B cell (primary cell): ENCODE measurements at regions not wholly inside any gene's neighbourhood (a gene's known extent, or its start where the extent isn't known, plus 50 kb on each side); places are given as distances from the start of the nearest gene placed in this dataset.

Source experiments
- ATAC-seq: fragments of 200-7000 bp; cut with Tn5 transposase; one replicate; pipeline ENCODE4 v1.10.0; 2021; ENCODE audit warnings: low read depth, mild to moderate bottlenecking, moderate number of reproducible peaks, moderate library complexity
- CTCF ChIA-PET: fragments of 350-600 bp; sonication (Branson Sonifier 250); formaldehyde crosslinking; loops from one replicate; lab custom pipeline; 2021; ENCODE audit warnings: antibody characterized with exemption, inconsistent platforms; lab: Charles Lee
- POLR2A ChIA-PET: fragments of 350-600 bp; sonication (Branson Sonifier 250); formaldehyde crosslinking; loops from one replicate; lab custom pipeline; 2021; ENCODE audit warnings: antibody characterized with exemption; lab: Charles Lee
- DNase-seq: peaks from one replicate; pipeline ENCODE4 v3.0.0; 2013
- H2AFZ ChIP-seq: 2 replicates; pipeline ENCODE4 v1.6.1; 2012; ENCODE audit warnings: mild to moderate bottlenecking, low read depth, low read length; ENCODE audit not compliant: insufficient read depth, poor library complexity, severe bottlenecking
- H3K27ac ChIP-seq, 2 donors: 1 replicate in 1 of 2; 2 replicates in 1 of 2; pipeline ENCODE4 v1.5.1; 2012 to 2013; ENCODE audit warnings: low read length in 2 of 2, mild to moderate bottlenecking in 2 of 2, moderate library complexity in 1 of 2
- H3K27me3 ChIP-seq, 4 experiments: fragments of 200-600 bp in 1 of 4; sonication (generic) in 1 of 4; replicated peaks in 1 of 4; 1 replicate in 2 of 4; 2 replicates in 2 of 4; pipeline versions ENCODE4 v1.6.1 to v1.7.0; 2013 to 2016; ENCODE audit warnings: low read length in 3 of 4, mild to moderate bottlenecking in 2 of 4, mixed read lengths in 1 of 4, moderate library complexity in 1 of 4; ENCODE audit not compliant: insufficient read depth in 4 of 4, control insufficient read depth in 3 of 4; ENCODE audit errors: control extremely low read depth in 1 of 4
- H3K36me3 ChIP-seq, 2 experiments: replicated peaks in 1 of 2; 1 replicate in 1 of 2; 2 replicates in 1 of 2; pipeline versions ENCODE4 v1.6.1 to v1.7.1; 2013; ENCODE audit warnings: low read length in 1 of 2; ENCODE audit not compliant: insufficient read depth in 2 of 2, control insufficient read depth in 1 of 2; ENCODE audit errors: control extremely low read depth in 1 of 2, extremely low read depth in 1 of 2
- H3K4me1 ChIP-seq, 2 donors: fragments of 200-600 bp in 1 of 2; sonication (generic) in 1 of 2; 1 replicate in 1 of 2; 2 replicates in 1 of 2; pipeline versions ENCODE4 v1.5.1 to v1.6.1; 2013 to 2017; ENCODE audit warnings: low read length in 2 of 2; ENCODE audit not compliant: control insufficient read depth in 2 of 2, insufficient read depth in 2 of 2
- H3K4me2 ChIP-seq: replicated peaks from 2 replicates; pipeline ENCODE3; 2012; ENCODE audit warnings: mild to moderate bottlenecking, low read depth, low read length; ENCODE audit not compliant: poor library complexity, severe bottlenecking
- H3K4me3 ChIP-seq, 5 experiments: fragments of 200-600 bp in 1 of 5; sonication (generic) in 1 of 5; 1 replicate in 3 of 5; 2 replicates in 2 of 5; pipeline versions ENCODE4 v1.5.1 to v1.7.0; 2011 to 2016; ENCODE audit warnings: low read length in 4 of 5, mild to moderate bottlenecking in 4 of 5, low read depth in 2 of 5, control low read depth in 1 of 5, moderate library complexity in 1 of 5; ENCODE audit not compliant: insufficient read depth in 1 of 5; ENCODE audit errors: control extremely low read depth in 1 of 5, extremely low read depth in 1 of 5
- H3K79me2 ChIP-seq: fragments of 200-600 bp; sonication (generic); one replicate; pipeline ENCODE4 v1.6.0; 2016; ENCODE audit warnings: low read length; ENCODE audit not compliant: control insufficient read depth, insufficient read depth
- H3K9ac ChIP-seq: fragments of 200-600 bp; sonication (generic); 2 replicates; pipeline ENCODE4 v1.6.1; 2017; ENCODE audit warnings: mild to moderate bottlenecking, low read length, moderate library complexity
- H3K9me3 ChIP-seq, 3 donors: one replicate each; pipeline versions ENCODE4 v1.6.1 to v1.7.1; 2013; ENCODE audit warnings: low read length in 2 of 3; ENCODE audit not compliant: control insufficient read depth in 2 of 3, insufficient read depth in 1 of 3; ENCODE audit errors: control extremely low read depth in 1 of 3
- H4K20me1 ChIP-seq: 2 replicates; pipeline ENCODE4 v1.6.0; 2012; ENCODE audit warnings: mild to moderate bottlenecking, low read length; ENCODE audit not compliant: insufficient read depth, control insufficient read depth, poor library complexity, severe bottlenecking
- H3K27ac Mint-ChIP-seq: one replicate; pipeline ENCODE4 v1.8.0; 2021; ENCODE audit warnings: mixed read lengths
- H3K27me3 Mint-ChIP-seq: one replicate; pipeline ENCODE4 v1.8.0; 2021; ENCODE audit warnings: mixed read lengths
- H3K4me1 Mint-ChIP-seq: one replicate; pipeline ENCODE4 v1.8.0; 2021; ENCODE audit warnings: mixed read lengths
- H3K4me3 Mint-ChIP-seq: one replicate; pipeline ENCODE4 v1.8.0; 2021; ENCODE audit warnings: mixed read lengths
- H3K9me3 Mint-ChIP-seq: one replicate; pipeline ENCODE4 v1.8.0; 2022; ENCODE audit warnings: mixed read lengths; ENCODE audit not compliant: insufficient read depth
- EZH2 ChIP-seq: IDR thresholded peaks from 2 replicates; pipeline ENCODE4 v1.6.1; 2012; ENCODE audit warnings: borderline replicate concordance, low read depth, mild to moderate bottlenecking, moderate library complexity, low read length; ENCODE audit not compliant: insufficient read depth, poor library complexity, severe bottlenecking
- WGBS: methylation state at CpG from one replicate; pipeline ENCODE4 v1.1.5; 2013; ENCODE audit warnings: missing lambda C conversion rate; ENCODE audit not compliant: insufficient coverage; 5-methylcytosine and 5-hydroxymethylcytosine counted together
- intact Hi-C: fragments of 100-400 bp; cut with micrococcal nuclease; formaldehyde crosslinking; loops from one replicate; pipeline ENCODE4 v1.10.0; 2022
- TF ChIP-seq, protein P1 (sequence below): fragments of 200-600 bp; IDR thresholded peaks from one replicate; pipeline ENCODE4 v1.8.0; 2022; ENCODE audit warnings: antibody characterized with exemption, mild to moderate bottlenecking

GRCh38 chr2:42881732-42882131 lies 89.3 kb upstream of the HAAO start:
- H2AFZ ChIP-seq = no peak overlapping the region
- Mint-ChIP-seq H3K4me1 (peaks cover 3% of the 10 kb centered on the region), H3K27me3 (no peaks in the 10 kb centered on the region), H3K27ac (no peak overlapping the region), H3K9me3 (no peaks in the 10 kb centered on the region), H3K4me3 (no peak overlapping the region)
- H3K9me3 ChIP-seq = no peaks in the 10 kb centered on the region
- H3K4me1 ChIP-seq = no peaks in the 10 kb centered on the region
- H3K4me3 ChIP-seq = no peak overlapping the region
- ATAC-seq = no peak
- no peaks in the 10 kb centered on the region for H3K79me2 ChIP-seq
- no peak overlapping the region for H3K27ac ChIP-seq
- no peak overlapping the region for H3K9ac ChIP-seq
- POLR2A ChIA-PET = no interaction called here
- DNase-seq = no peak
- 83% methylated on average over 1 of the region's 1 CpG for WGBS
- no peak for TF ChIP-seq EZH2
- TF ChIP-seq, protein P1, sequence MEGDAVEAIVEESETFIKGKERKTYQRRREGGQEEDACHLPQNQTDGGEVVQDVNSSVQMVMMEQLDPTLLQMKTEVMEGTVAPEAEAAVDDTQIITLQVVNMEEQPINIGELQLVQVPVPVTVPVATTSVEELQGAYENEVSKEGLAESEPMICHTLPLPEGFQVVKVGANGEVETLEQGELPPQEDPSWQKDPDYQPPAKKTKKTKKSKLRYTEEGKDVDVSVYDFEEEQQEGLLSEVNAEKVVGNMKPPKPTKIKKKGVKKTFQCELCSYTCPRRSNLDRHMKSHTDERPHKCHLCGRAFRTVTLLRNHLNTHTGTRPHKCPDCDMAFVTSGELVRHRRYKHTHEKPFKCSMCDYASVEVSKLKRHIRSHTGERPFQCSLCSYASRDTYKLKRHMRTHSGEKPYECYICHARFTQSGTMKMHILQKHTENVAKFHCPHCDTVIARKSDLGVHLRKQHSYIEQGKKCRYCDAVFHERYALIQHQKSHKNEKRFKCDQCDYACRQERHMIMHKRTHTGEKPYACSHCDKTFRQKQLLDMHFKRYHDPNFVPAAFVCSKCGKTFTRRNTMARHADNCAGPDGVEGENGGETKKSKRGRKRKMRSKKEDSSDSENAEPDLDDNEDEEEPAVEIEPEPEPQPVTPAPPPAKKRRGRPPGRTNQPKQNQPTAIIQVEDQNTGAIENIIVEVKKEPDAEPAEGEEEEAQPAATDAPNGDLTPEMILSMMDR = no peak
- H3K27me3 ChIP-seq = no peaks in the 10 kb centered on the region
- H3K36me3 ChIP-seq = no peaks in the 10 kb centered on the region
- intact Hi-C loops = no loop called here
- CTCF ChIA-PET = interaction anchor here (0.9 kb wide), 1 partner anchor 66 kb away, joined by 3 read pairs; no protein-coding TSS in a partner anchor
- H4K20me1 ChIP-seq = no peaks in the 10 kb centered on the region
- H3K4me2 ChIP-seq = no peak overlapping the region

DNA sequence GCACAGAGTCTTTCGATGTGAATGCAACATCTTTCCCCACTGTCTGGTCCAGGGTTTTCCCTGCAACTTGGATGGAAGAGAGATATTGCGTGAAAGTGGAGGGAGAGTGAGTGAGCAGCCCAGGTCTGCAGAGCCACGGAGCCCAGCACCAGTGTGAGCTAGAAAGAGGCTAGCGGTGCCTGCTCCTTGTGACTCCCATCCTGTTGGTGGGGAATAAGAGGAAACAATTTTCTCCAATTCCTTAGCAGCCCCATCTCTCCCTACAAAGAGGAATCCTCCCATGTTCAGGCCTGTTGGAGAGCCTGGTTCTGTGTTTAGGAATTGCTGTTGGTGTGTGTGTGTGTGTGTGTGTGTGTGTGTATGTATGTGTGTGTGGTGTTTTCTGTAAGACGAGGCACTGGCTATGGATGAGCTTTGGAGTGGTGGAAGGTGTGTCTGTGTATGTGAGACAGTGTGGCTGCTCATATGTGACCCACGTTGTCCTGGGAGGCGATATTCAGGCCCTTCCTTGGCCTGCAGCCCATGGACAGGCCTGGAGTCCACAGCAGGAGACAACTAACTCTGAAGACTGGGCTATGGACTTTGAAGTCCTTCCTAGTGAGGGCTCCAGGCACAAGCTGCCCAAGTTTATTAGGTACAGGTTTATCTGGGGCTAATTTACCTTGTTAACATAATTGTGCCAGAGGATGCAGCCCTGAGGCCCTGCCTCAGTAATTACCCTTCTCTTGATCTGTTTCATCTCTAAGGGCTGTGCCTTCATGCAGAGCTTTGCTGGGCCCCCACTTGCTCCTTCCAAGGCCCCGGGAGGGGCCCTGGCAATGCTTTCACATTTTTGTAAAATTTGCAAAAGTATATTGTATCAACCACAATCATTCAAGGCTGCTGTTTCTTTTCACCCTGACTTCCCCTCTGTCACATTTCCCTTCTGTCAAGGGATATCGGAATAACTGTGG lies 88.6 kb upstream of the HAAO start:
- Histone ChIP-seq H3K36me3 (no peaks in the 10 kb centered on the region), H3K9ac (no peak overlapping the region), H3K4me3 (no peak overlapping the region), H3K9me3 (no peaks in the 10 kb centered on the region), H3K4me1 (no peaks in the 10 kb centered on the region), H3K27ac (no peak overlapping the region), H2AFZ (no peak overlapping the region), H3K79me2 (no peaks in the 10 kb centered on the region), H3K27me3 (no peaks in the 10 kb centered on the region), H3K4me2 (no peak overlapping the region), H4K20me1 (no peaks in the 10 kb centered on the region)
- CTCF ChIA-PET = no interaction called here
- no peak overlapping the region for H3K4me3 Mint-ChIP-seq
- H3K27ac Mint-ChIP-seq = no peak overlapping the region
- intact Hi-C loops = no loop called here
- DNase-seq (no peak), ATAC-seq (no peak)
- H3K4me1 Mint-ChIP-seq = peaks cover 3% of the 10 kb centered on the region
- TF ChIP-seq, protein P1 = no peak
- TF ChIP-seq EZH2 = no peak
- no peaks in the 10 kb centered on the region for H3K9me3 Mint-ChIP-seq
- POLR2A ChIA-PET = no interaction called here
- 77% methylated on average over 4 of the region's 9 CpGs for WGBS
- no peaks in the 10 kb centered on the region for H3K27me3 Mint-ChIP-seq
